ENCODE measurements at regions not wholly inside any gene's neighbourhood (a gene's known extent, or its start where the extent isn't known, plus 50 kb on each side); places are given as distances from the start of the nearest gene placed in this dataset.

GRCh38 chr2:18885457-18885856 lies 296.1 kb upstream of the NT5C1B start:
- TF ChIP-seq CTCF (IDR thresholded peaks at IDR 0.05) (no peak), POLR2A (IDR thresholded peaks at IDR 0.05) (no peak), EP300 (IDR thresholded peaks at IDR 0.05) (no peak)

All from ovary (tissue), 3 donors.